ENCODE measurements at regions not wholly inside any gene's neighbourhood (a gene's known extent, or its start where the extent isn't known, plus 50 kb on each side); places are given as distances from the start of the nearest gene placed in this dataset.

DNA sequence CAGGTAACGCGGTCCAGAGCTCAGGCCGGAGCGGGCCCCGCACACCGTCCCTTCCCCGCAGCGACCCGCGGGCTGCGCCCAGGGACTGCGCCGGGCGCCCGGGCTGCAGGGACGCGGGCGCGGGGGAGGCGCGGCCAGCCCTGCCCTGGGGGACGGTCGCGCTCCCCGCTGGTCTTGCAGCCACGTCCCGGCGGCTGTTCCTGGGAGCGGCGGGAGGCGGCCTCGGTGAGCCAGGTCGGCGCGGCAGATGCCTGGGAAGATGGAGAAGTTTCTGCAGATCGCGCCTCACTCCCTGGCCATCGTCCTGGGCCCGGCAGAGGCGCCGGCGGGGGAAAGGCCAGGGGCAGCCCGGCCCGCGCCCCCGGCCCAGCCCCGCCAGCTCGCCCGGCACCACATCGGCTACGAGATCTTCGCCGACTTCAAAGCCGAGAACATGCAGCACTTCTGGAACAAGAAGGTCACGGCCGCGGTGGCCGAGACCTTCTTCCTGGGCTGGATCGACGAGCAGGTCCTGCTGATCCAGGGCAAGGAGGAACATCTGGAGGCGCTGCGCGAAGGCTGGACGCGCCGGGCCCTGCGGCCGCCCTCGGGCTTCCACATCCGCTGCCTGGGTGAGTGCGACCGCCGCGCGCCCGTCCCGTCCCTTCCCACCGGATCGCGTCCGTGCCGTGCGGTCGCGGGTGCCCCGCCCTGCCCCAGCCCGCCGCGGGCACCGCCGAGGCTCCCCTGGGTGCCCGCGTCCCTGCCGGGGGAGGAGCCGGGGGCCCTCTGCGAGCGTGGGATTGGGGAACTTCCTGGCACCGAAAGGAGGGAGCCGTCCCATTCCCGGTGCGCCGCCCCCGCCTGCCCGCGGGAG is 107.4 kb upstream of the STOX2 start:
- 5% methylated on average over 13 of the region's 105 CpGs for WGBS (ENCODE audit: insufficient coverage, low coverage, low lambda C conversion rate, missing lambda C conversion rate)
- peak in 2 of 3 donors; percentile 34 to 59 for DNase-seq
- H3K9me3 ChIP-seq, result no peaks in the 10 kb centered on the region

DNA sequence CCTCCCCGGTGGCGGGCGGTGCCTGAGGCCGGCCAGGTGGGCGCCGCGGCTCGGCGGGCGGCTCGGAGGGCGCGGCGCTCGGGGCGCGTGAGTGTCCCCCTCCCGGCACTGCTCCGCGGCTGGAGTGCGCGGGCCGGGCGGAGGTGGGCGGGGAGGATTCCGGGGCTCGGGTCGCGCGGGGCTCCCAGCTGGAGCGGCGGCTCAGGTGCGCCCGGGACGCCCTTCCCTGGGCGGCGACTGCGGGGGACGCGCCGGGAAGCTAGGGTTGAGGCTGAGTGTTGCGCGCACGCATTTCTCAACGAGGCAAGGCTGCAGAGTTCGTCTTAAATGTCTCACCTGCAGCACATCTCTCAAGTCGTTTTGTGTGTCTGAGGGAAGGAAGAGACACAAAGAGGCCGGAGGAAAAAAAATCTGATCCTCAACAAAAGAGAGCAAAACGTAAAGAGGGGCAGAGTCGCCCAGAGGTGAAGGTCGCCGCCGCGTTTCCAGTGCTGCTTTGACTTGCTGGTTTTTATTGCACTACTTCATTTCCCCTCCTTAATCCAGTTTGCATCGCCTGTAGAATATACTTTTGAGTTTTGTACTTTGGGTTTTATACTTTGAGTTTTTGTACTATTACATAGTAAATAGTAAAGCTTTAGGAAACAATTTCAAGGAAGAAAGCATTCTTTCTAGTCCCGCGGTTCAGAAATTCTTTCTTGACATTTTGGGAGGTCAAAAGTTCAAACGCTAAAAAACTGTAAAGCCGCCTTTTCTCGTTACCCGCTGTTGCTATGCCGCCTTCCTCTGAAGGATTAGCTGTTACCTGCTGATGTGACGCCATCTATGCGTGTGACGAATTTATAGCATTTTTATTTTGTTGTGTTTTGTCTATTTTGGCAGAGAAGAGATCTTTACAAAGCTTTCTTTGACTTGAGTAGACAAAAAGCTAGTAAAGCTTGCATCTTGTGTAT is 106.5 kb upstream of the STOX2 start:
- Histone ChIP-seq H3K27ac (peak overlapping the region in 1 of 3 donors; percentile 13), H3K9me3 (no peaks in the 10 kb centered on the region), H3K4me3 (peak overlapping the region; percentile 42 to 53 (median 42)), H3K27me3 (peaks cover 0 to 10% of the 10 kb centered on the region in 2 donors), H3K4me1 (peaks cover 0 to 8% (median 0%) of the 10 kb centered on the region in 4 donors), H3K36me3 (no peaks in the 10 kb centered on the region)
- TF ChIP-seq, protein P1, sequence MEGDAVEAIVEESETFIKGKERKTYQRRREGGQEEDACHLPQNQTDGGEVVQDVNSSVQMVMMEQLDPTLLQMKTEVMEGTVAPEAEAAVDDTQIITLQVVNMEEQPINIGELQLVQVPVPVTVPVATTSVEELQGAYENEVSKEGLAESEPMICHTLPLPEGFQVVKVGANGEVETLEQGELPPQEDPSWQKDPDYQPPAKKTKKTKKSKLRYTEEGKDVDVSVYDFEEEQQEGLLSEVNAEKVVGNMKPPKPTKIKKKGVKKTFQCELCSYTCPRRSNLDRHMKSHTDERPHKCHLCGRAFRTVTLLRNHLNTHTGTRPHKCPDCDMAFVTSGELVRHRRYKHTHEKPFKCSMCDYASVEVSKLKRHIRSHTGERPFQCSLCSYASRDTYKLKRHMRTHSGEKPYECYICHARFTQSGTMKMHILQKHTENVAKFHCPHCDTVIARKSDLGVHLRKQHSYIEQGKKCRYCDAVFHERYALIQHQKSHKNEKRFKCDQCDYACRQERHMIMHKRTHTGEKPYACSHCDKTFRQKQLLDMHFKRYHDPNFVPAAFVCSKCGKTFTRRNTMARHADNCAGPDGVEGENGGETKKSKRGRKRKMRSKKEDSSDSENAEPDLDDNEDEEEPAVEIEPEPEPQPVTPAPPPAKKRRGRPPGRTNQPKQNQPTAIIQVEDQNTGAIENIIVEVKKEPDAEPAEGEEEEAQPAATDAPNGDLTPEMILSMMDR (IDR thresholded peaks at IDR 0.05), result no peak
- no peak for TF ChIP-seq POLR2A (IDR thresholded peaks at IDR 0.05)
- 6% methylated on average over 26 of the region's 65 CpGs for WGBS (ENCODE audit: insufficient coverage, low coverage, low lambda C conversion rate, missing lambda C conversion rate)
- DNase-seq (no peak), ATAC-seq (peak in 1 of 4 donors; percentile 16)
- intact Hi-C loops (cut with DNase I), result no loop called here

More for the DNA sequence above, 107.4 kb upstream of the STOX2 start:
- peak overlapping the region; percentile 42 to 53 (median 42) for H3K4me3 ChIP-seq
- ATAC-seq, result peak; percentile 64 to 69 (median 66)
- H3K27ac ChIP-seq, result peak overlapping the region; percentile 10 to 47 (median 13)
- intact Hi-C loops (cut with DNase I), result no loop called here
- H3K36me3 ChIP-seq, result no peaks in the 10 kb centered on the region
- TF ChIP-seq, protein P1 (IDR thresholded peaks at IDR 0.05), result no peak
- no peak for TF ChIP-seq POLR2A (IDR thresholded peaks at IDR 0.05)
- peaks cover 0 to 8% (median 0%) of the 10 kb centered on the region in 4 donors for H3K4me1 ChIP-seq
- H3K27me3 ChIP-seq, result peaks cover 0 to 10% of the 10 kb centered on the region in 2 donors

DNA sequence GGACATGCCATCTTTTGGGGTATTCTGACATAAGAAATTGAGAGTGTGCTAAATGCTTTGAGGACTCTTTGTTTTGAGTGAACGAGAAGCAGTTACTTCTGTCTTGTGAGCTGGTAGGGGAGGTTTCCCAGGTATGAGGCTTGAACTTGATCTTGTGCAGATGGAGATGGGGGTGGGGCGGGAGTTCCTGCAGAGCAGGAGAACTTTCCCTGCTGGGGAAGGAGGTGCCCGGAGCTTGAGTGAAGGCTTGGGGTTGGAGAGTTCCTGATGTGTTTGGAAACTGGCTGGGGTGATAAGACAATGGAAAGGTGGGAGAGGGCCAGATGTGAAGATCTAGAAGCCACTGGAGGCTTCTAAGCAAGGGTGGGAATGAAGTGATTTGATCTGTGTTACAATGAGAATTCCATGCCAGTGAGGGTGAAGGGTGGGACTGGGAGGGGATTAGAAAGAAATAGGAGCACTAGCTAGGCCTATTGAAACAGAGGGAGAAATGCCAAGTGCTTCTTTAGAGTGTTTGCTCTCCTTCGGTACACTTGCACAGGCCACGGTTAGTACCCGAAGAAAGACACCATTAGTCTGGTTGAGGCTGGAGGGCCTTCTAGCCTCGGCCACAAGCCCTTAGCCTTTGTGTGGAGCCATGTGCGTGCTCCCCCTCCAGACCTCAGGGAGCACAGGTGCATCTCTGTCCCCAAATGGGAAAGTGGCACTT is 103.5 kb upstream of the STOX2 start:
- H3K27ac ChIP-seq, result no peak overlapping the region
- intact Hi-C loops (cut with DNase I), result no loop called here
- H3K27me3 ChIP-seq, result peaks cover 0 to 10% of the 10 kb centered on the region in 2 donors
- H3K9me3 ChIP-seq, result no peaks in the 10 kb centered on the region
- 62% methylated on average over 5 of the region's 8 CpGs for WGBS (ENCODE audit: insufficient coverage, low coverage, low lambda C conversion rate, missing lambda C conversion rate)
- peaks cover 0 to 8% (median 0%) of the 10 kb centered on the region in 4 donors for H3K4me1 ChIP-seq
- TF ChIP-seq POLR2A (IDR thresholded peaks at IDR 0.05), result no peak
- TF ChIP-seq, protein P1 (IDR thresholded peaks at IDR 0.05), result no peak
- no peak overlapping the region for H3K4me3 ChIP-seq
- DNase-seq, result no peak
- ATAC-seq, result no peak
- H3K36me3 ChIP-seq, result no peaks in the 10 kb centered on the region

DNA sequence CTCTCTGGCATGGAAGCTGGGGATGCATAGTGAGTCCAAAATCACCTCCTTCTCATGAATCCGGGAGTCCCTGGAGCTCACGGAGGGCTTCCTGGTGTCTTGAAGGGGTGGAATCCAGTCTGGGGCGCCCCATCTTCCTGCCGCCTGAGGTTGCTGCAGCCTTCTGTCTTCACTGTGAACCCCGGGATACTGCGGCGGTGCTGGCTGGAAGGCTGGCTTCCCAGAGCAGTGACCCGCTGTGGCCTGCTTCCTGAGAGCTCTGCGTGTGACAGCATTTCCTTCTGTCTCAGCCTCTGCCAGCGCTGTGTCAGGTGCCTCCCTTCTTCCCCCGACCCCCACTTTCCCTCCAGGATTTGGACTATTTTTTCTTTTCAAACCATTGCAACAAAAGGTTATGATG is 98.8 kb upstream of the STOX2 start:
- intact Hi-C loops (cut with DNase I), result no loop called here
- ATAC-seq, result peak; percentile 69 to 90 (median 84)
- no peaks in the 10 kb centered on the region for H3K4me1 ChIP-seq
- TF ChIP-seq POLR2A (IDR thresholded peaks at IDR 0.05), result no peak
- TF ChIP-seq, protein P1 (IDR thresholded peaks at IDR 0.05), result no peak
- WGBS (ENCODE audit: insufficient coverage, low coverage, low lambda C conversion rate, missing lambda C conversion rate), result 33% methylated on average over 1 of the region's 11 CpGs
- H3K9me3 ChIP-seq, result no peaks in the 10 kb centered on the region
- peak in 1 of 3 donors; percentile 58 for DNase-seq
- H3K27ac ChIP-seq, result peak overlapping the region in 1 of 3 donors; percentile 27
- H3K27me3 ChIP-seq, result no peaks in the 10 kb centered on the region
- no peaks in the 10 kb centered on the region for H3K36me3 ChIP-seq
- H3K4me3 ChIP-seq, result no peak overlapping the region

All from right lobe of liver (tissue), 6 donors.